Neuronal stem cell (in vitro differentiated cells): ENCODE measurements at regions not wholly inside any gene's neighbourhood (a gene's known extent, or its start where the extent isn't known, plus 50 kb on each side); places are given as distances from the start of the nearest gene placed in this dataset.
"Not testable (repeated sequence)": the region's sequence is repeated elsewhere in the genome, so short reads cannot be mapped to it uniquely, and the experiment has no call there.

Experiments
- DNase-seq: peaks from one replicate; pipeline ENCODE4 v3.0.0-alpha.2; 2013; ENCODE audit warnings: low spot score
- H2AFZ ChIP-seq: one replicate; pipeline ENCODE4 v1.6.1; 2013; ENCODE audit warnings: mild to moderate bottlenecking, low read length, inconsistent platforms
- H2AK5ac ChIP-seq: 2 replicates; pipeline ENCODE4 v1.6.1; 2013; ENCODE audit warnings: low read depth, mild to moderate bottlenecking, inconsistent platforms, low read length, moderate library complexity, mixed read lengths
- H2BK120ac ChIP-seq: 2 replicates; pipeline ENCODE4 v1.6.1; 2013; ENCODE audit warnings: low read depth, mild to moderate bottlenecking, inconsistent platforms, low read length, moderate library complexity, mixed read lengths
- H2BK12ac ChIP-seq: one replicate; pipeline ENCODE4 v1.6.1; 2013; ENCODE audit warnings: low read length, inconsistent platforms
- H2BK15ac ChIP-seq: 2 replicates; pipeline ENCODE4 v1.6.1; 2013; ENCODE audit warnings: mild to moderate bottlenecking, low read length, inconsistent platforms, mixed read lengths
- H2BK5ac ChIP-seq: one replicate; pipeline ENCODE4 v1.6.1; 2013; ENCODE audit warnings: inconsistent platforms, mild to moderate bottlenecking, low read length, moderate library complexity
- H3K14ac ChIP-seq: one replicate; pipeline ENCODE4 v1.6.1; 2013; ENCODE audit warnings: low read length, inconsistent platforms
- H3K18ac ChIP-seq: 2 replicates; pipeline ENCODE4 v1.6.1; 2013; ENCODE audit warnings: low read length, inconsistent platforms
- H3K23ac ChIP-seq: 2 replicates; pipeline ENCODE4 v1.6.1; 2013; ENCODE audit warnings: low read depth, mild to moderate bottlenecking, mixed read lengths, low read length, inconsistent platforms; ENCODE audit not compliant: poor library complexity
- H3K27ac ChIP-seq: replicated peaks from 3 replicates; pipeline ENCODE4 v1.5.1; 2013; ENCODE audit warnings: low read length, inconsistent platforms
- H3K27me3 ChIP-seq, 3 experiments: 2 replicates each; pipeline ENCODE4 v1.6.1; 2013; ENCODE audit warnings: low read length in 3 of 3, mild to moderate bottlenecking in 2 of 3, inconsistent platforms in 1 of 3, low read depth in 1 of 3, mixed read lengths in 1 of 3, moderate library complexity in 1 of 3; ENCODE audit not compliant: control insufficient read depth in 3 of 3, insufficient read depth in 3 of 3
- H3K36me3 ChIP-seq, 2 donors: replicated peaks in 1 of 2; 2 replicates each; pipeline ENCODE4 v1.6.1; 2013; ENCODE audit warnings: low read length in 2 of 2; ENCODE audit not compliant: control insufficient read depth in 2 of 2, insufficient read depth in 2 of 2
- H3K4ac ChIP-seq: 2 replicates; pipeline ENCODE4 v1.6.1; 2013; ENCODE audit warnings: inconsistent platforms, mild to moderate bottlenecking, low read length, moderate library complexity
- H3K4me1 ChIP-seq, 2 donors: 1 replicate in 1 of 2; 2 replicates in 1 of 2; pipeline ENCODE4 v1.6.1; 2013; ENCODE audit warnings: low read length in 2 of 2, low read depth in 1 of 2; ENCODE audit not compliant: control insufficient read depth in 2 of 2, insufficient read depth in 1 of 2
- H3K4me2 ChIP-seq: one replicate; pipeline ENCODE4 v1.6.1; 2013; ENCODE audit warnings: mild to moderate bottlenecking, low read length, inconsistent platforms; ENCODE audit not compliant: insufficient read depth, poor library complexity, severe bottlenecking
- H3K4me3 ChIP-seq, 2 donors: 2 replicates each; pipeline ENCODE4 v1.5.1; 2013; ENCODE audit warnings: low read length in 2 of 2, mild to moderate bottlenecking in 2 of 2, inconsistent platforms in 1 of 2, moderate library complexity in 1 of 2
- H3K79me1 ChIP-seq: one replicate; pipeline ENCODE4 v1.6.1; 2013; ENCODE audit warnings: low read depth, mild to moderate bottlenecking, inconsistent platforms, low read length, moderate library complexity
- H3K9ac ChIP-seq: one replicate; pipeline ENCODE4 v1.6.1; 2013; ENCODE audit warnings: mild to moderate bottlenecking, low read depth, low read length, inconsistent platforms; ENCODE audit not compliant: poor library complexity
- H3K9me3 ChIP-seq, 2 donors: replicated peaks in 1 of 2; 2 replicates each; pipeline versions ENCODE3 to v1.6.1; 2013; ENCODE audit warnings: low read length in 2 of 2, mild to moderate bottlenecking in 2 of 2, inconsistent platforms in 1 of 2, low read depth in 1 of 2, mixed read lengths in 1 of 2, moderate library complexity in 1 of 2; ENCODE audit not compliant: control insufficient read depth in 2 of 2, insufficient read depth in 1 of 2
- H4K8ac ChIP-seq: one replicate; pipeline ENCODE4 v1.6.1; 2013; ENCODE audit warnings: low read depth, mild to moderate bottlenecking, inconsistent platforms, low read length, moderate library complexity
- H4K91ac ChIP-seq: one replicate; pipeline ENCODE4 v1.6.1; 2013; ENCODE audit warnings: low read length, low read depth, mild to moderate bottlenecking, inconsistent platforms; ENCODE audit not compliant: poor library complexity
- WGBS, 2 donors: extraction: QIAGEN DNeasy Blood & Tissue Kit; methylation state at CpG; one replicate each; pipeline ENCODE4 v1.1.7; 2013; ENCODE audit warnings: missing lambda C conversion rate in 2 of 2, mixed read lengths in 1 of 2; ENCODE audit not compliant: insufficient read length in 2 of 2, insufficient replicate concordance in 1 of 2; ENCODE audit errors: extremely low coverage in 2 of 2; 5-methylcytosine and 5-hydroxymethylcytosine counted together

- Histone ChIP-seq H3K4me3 (no peak overlapping the region), H2AFZ (no peak overlapping the region), H2BK120ac (no peak overlapping the region), H2BK15ac (no peak overlapping the region), H3K9ac (no peak overlapping the region), H4K8ac (no peak overlapping the region), H3K27me3 (no peaks in the 10 kb centered on the region), H2AK5ac (no peak overlapping the region), H3K27ac (no peak overlapping the region), H3K9me3 (peaks cover 0 to 8% of the 10 kb centered on the region in 2 donors), H4K91ac (no peak overlapping the region), H3K4ac (no peak overlapping the region), H3K4me2 (no peak overlapping the region), H3K23ac (no peak overlapping the region), H3K14ac (no peak overlapping the region), H2BK5ac (no peak overlapping the region), H2BK12ac (no peak overlapping the region), H3K79me1 (no peaks in the 10 kb centered on the region), H3K4me1 (no peaks in the 10 kb centered on the region), H3K36me3 (no peaks in the 10 kb centered on the region), H3K18ac (no peak overlapping the region)
- no peak for DNase-seq
- no CpG with 5 or more reads among the region's 6 CpGs for WGBS, 2 donors
Observed at GRCh38 chr14:106248321-106249192, 722.2 kb downstream of the TMEM121 start.

DNA sequence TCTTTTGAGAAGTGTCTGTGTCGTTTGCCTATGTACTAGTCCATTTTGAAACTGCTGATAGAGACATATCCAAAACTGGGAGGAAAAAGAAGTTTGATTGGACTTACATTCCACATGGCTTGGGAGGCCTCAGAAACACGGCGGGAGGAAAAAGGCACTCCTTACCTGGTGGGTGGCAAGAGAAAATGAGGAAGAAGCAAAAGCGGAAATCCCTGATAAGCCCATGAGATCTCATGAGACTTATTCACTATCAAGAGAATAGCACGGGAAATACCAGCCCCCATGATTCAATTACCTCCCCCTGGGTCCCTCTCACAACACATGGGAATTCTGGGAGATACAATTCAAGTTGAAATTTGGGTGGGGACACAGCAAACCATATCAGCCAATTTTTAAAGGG, 727.6 kb downstream of the TMEM121 start:
- not testable (repeated sequence) for H2BK12ac ChIP-seq, H3K27me3 ChIP-seq, H2BK15ac ChIP-seq, H4K91ac ChIP-seq, H2BK120ac ChIP-seq, H3K4me1 ChIP-seq, H2AK5ac ChIP-seq, H2BK5ac ChIP-seq, H2AFZ ChIP-seq, H3K18ac ChIP-seq, H3K4me2 ChIP-seq, H3K36me3 ChIP-seq, H3K23ac ChIP-seq, H4K8ac ChIP-seq, H3K4ac ChIP-seq, DNase-seq, H3K79me1 ChIP-seq, H3K14ac ChIP-seq, H3K4me3 ChIP-seq, H3K27ac ChIP-seq, H3K9ac ChIP-seq
- peaks cover 0 to 12% of the 10 kb centered on the region in 2 donors for H3K9me3 ChIP-seq
- WGBS, 2 donors = no CpG with 5 or more reads among the region's 5 CpGs

GRCh38 chr14:106257569-106257994, 731.2 kb downstream of the TMEM121 start:
- not testable (repeated sequence) for H3K9me3 ChIP-seq, H3K4me3 ChIP-seq, H3K4me1 ChIP-seq, H3K23ac ChIP-seq, H3K9ac ChIP-seq, DNase-seq, H3K27ac ChIP-seq, H3K4me2 ChIP-seq, H2BK15ac ChIP-seq, H3K4ac ChIP-seq, H3K14ac ChIP-seq, H4K8ac ChIP-seq, H2BK120ac ChIP-seq, H4K91ac ChIP-seq, H2BK5ac ChIP-seq, H2BK12ac ChIP-seq, H2AFZ ChIP-seq, H3K79me1 ChIP-seq, H3K18ac ChIP-seq, H2AK5ac ChIP-seq, H3K36me3 ChIP-seq
- peaks cover 0 to 14% (median 0%) of the 10 kb centered on the region in 3 experiments for H3K27me3 ChIP-seq
- WGBS, 2 donors = no CpG with 5 or more reads among the region's 16 CpGs

DNA sequence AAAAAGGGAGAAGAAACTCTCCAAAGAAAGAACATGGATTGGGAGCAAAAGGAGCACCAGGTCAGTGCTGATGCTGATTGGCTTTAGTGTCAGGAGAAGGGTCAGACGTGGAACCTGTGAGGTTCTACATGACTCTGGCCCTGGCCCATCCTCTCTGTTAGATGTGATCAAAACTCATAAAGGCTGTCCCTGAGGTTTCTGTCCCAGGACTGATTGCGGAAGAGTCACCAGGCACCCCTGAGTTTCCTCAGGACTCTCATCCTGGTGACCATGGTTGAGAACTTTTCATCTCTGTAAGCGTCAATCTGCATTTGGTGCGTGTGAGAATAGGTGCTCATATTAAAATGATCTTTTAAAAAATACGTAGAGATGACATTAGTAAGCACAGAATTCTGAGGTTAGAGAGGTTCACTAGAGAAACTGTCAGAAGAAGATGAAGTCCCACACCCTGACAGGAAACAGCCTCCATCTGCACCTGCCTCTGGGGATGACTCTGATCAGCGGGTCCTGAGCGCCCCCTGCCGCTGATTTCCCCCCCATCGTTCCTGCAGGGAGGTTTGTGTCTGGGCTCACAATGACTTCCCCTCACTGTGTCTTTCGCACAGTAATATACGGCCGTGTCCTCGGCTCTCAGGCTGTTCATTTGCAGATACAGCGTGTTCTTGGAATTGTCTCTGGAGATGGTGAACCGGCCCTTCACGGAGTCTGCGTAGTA, 741.8 kb downstream of the TMEM121 start:
- Histone ChIP-seq H3K36me3 (no peaks in the 10 kb centered on the region), H3K9me3 (peaks cover 0 to 26% of the 10 kb centered on the region in 2 donors), H3K4me1 (no peaks in the 10 kb centered on the region), H2BK120ac (no peak overlapping the region), H2BK5ac (no peak overlapping the region), H2BK15ac (no peak overlapping the region), H2AFZ (no peak overlapping the region), H3K79me1 (no peaks in the 10 kb centered on the region), H2BK12ac (no peak overlapping the region), H4K8ac (no peak overlapping the region), H3K18ac (no peak overlapping the region), H3K4ac (no peak overlapping the region), H3K27me3 (peaks cover 0 to 13% (median 0%) of the 10 kb centered on the region in 3 experiments), H3K14ac (no peak overlapping the region), H3K4me2 (no peak overlapping the region), H4K91ac (no peak overlapping the region), H3K9ac (no peak overlapping the region), H3K27ac (no peak overlapping the region), H3K4me3 (no peak overlapping the region), H2AK5ac (no peak overlapping the region), H3K23ac (no peak overlapping the region)
- no peak for DNase-seq
- no CpG with 5 or more reads among the region's 17 CpGs for WGBS, 2 donors
